ENCODE measurements at regions not wholly inside any gene's neighbourhood (a gene's known extent, or its start where the extent isn't known, plus 50 kb on each side); places are given as distances from the start of the nearest gene placed in this dataset.

DNA sequence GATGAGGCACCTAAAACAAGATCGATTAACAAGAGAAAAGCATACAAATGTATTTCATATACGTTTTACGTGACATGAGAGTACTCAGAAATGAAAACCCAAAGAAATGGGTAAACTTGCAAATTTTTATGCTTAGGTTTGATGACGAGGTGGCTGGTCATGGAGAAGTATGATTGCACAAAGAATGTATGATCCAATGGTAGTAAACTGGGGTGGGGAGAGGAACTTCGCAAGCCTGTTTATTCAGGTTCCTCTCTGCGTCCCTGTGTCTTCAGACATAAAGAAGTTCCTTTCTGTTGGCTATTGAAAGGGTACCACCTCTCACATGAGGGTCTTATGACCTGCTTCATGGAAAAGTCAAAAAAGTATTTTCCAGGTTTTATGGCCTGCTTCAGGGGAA lies 309.2 kb downstream of the BCOR start:
- TF ChIP-seq, protein P1, sequence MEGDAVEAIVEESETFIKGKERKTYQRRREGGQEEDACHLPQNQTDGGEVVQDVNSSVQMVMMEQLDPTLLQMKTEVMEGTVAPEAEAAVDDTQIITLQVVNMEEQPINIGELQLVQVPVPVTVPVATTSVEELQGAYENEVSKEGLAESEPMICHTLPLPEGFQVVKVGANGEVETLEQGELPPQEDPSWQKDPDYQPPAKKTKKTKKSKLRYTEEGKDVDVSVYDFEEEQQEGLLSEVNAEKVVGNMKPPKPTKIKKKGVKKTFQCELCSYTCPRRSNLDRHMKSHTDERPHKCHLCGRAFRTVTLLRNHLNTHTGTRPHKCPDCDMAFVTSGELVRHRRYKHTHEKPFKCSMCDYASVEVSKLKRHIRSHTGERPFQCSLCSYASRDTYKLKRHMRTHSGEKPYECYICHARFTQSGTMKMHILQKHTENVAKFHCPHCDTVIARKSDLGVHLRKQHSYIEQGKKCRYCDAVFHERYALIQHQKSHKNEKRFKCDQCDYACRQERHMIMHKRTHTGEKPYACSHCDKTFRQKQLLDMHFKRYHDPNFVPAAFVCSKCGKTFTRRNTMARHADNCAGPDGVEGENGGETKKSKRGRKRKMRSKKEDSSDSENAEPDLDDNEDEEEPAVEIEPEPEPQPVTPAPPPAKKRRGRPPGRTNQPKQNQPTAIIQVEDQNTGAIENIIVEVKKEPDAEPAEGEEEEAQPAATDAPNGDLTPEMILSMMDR (IDR thresholded peaks at IDR 0.05): no peak
- no peak for TF ChIP-seq POLR2A (IDR thresholded peaks at IDR 0.05)
- no peak for TF ChIP-seq EP300 (IDR thresholded peaks at IDR 0.05)
